HG03066 (cell line): ENCODE measurements at regions not wholly inside any gene's neighbourhood (a gene's known extent, or its start where the extent isn't known, plus 50 kb on each side); places are given as distances from the start of the nearest gene placed in this dataset.

Experiments
- ATAC-seq: cut with Tn5 transposase; IDR thresholded peaks from one replicate; pipeline ENCODE4 v1.9.1; 2021; ENCODE audit warnings: low read depth; ENCODE audit not compliant: unreplicated experiment

DNA sequence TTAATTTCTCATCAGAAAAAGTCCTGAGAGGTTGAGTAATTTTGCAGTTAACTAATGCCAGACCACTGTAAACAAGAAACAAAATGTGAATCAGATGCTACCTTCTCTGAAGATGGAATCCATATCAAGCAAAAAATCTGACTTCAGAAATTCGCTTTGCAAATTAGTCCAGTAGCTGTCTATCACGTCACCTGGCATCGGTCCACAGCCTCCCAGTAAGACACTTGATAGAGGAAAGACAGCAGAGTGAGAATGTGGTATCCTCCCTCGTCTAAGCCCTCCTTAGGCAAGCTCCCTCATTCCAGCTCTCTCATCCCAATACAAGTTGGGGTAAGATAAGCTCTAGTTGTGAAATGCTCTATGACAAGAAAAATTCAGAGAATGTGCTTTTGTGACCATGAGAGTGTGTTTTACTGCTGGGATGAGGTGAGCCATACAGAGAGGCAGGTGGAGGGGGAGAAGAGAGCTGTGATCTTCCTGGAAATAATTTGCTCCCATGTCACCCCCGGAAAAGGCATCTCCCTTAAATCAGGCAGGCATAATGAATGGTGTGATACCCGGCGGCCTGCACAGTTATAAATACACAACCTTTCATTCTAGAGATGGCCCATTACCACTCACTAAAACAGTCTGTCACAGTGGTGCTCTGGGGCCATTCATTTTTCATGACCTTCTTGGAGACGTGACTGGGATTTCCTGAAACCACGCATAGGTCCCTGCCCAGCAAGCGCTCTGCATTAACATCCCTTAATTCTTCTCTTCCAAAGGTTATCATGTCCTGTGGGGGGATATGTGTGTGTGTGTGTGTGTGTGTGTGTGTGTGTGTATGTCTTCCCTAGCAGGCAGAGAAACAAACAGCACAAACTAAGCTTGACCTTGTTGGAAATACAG is 602.0 kb upstream of the KCNMB2 start:
- no peak for ATAC-seq

DNA sequence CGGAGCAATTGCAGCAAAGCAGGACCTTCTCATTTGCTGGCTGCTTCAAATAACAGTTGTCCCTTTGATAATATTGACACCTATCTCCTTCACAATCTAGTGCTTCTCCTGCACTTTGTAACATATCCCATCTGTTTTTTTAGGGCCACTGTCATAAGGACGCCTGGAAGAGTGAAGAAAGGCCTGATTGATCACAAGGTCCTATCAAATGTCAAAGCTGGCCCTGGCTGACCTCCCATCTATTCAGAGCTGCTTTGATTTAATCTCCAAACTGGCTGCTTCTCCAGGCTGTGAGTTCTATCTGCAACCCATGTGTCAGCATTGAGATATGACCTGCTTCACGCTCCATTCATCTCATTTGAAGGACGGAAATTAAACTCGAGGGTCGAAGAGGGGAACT is 601.2 kb upstream of the KCNMB2 start:
- no peak for ATAC-seq

DNA sequence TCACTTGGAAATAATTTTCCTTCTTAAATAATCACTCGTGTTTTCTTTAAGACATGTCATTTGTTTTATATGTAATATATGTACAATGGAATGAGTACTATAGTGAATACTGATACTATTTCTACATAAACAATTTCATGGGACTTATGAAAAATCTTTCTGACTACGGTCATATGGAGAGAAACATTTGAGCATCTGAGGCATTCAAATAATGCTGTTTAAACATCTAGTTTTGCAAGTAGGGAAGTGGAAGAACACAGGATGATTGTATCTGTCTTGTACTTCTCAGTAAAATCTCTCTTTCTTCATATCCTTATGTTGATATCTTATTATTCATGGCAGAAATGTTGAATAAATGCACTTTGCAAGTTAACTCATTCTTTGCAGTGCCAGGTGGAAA is 599.5 kb upstream of the KCNMB2 start:
- ATAC-seq = no peak

DNA sequence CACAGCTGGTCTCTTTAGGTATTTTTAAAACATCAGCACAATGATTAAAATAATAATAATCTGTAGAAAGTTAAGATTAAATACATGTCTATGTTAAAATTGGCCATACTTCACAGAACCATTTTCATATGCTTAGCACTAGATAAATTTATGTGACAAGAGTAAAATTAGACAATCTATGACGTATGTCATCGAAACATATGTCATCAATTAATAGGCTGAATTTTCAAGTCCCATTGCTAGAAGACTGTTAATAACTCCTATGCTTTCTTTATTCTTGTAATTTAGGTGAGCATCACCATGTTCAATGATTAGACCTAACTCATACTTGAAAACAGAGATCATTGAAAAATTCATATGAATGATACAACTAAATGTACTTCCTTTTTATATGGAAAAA is 593.3 kb upstream of the KCNMB2 start:
- no peak for ATAC-seq

DNA sequence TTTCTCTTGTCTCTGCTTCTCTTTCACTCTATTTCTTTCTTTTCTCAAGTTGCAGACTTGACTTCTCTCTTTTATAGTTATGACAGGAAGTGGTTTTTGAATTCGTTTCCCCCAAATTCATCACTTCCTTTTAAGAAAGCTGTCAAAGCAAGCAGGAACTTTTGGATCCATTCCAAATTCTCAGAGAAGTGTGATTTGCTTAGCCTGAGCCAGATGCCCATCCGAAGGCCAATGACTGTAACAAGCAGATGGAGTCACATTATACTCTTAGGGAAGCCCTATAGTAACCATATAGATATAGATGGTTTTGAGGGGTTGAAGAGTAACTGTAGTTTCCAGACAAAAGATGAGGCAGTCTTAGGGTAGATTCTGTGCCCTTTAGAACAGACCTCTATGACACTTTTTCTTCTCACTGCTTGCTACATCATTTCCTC is 592.0 kb upstream of the KCNMB2 start:
- ATAC-seq = no peak

DNA sequence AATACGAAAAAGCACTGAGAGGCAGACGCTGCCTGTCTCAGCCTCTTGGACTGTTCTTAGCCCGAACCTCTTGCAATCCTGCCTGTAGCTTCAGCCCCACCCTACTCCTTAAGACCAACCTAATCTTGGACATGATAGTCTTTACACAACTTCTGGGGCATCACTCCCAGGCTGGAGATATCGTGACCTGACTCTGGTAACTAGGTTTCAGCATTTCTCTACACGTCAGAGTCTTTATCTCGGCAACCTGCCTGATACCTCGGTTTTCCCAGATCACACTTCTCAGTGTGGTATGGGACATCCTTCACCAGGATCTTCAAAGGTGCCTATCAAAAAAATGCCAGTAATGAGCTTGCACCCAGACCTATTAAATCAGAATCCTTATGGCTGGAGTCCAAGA is 590.2 kb upstream of the KCNMB2 start:
- no peak for ATAC-seq

DNA sequence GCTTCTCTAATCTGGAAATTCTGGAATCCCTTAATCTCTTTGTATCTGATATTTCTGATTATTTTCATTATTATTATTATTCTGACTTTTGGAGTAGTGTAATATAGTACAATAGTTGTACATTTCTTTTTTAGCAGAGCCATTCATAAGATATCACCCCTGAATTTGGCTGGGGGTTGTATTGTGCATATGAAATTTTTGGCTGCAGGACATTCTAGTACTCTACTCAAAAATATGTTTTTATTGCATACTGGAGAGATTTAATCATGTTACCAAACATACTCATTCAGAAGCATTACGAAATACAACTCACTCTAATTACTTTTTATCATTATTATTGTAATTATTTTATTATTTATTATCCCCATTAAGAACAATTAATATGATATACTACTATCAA is 589.7 kb upstream of the KCNMB2 start:
- ATAC-seq = no peak

DNA sequence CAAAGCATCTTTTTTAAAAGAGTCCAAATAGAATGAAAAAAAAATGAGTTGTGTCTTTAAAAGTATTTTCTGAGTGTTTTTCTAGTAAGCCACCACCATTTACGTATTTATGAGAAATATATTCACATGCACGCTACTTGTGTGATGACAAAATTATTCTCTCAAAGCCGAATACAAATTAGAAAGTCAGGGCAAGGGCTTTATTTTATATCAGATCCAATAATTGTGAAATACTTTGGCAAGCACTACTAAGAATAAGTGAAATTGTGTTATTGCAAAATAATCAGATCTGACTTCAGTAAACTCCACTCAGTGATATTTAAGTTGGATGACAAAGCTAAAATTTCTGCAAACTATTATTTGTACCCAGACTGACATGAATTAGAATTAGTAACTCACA is 589.3 kb upstream of the KCNMB2 start:
- no peak for ATAC-seq

DNA sequence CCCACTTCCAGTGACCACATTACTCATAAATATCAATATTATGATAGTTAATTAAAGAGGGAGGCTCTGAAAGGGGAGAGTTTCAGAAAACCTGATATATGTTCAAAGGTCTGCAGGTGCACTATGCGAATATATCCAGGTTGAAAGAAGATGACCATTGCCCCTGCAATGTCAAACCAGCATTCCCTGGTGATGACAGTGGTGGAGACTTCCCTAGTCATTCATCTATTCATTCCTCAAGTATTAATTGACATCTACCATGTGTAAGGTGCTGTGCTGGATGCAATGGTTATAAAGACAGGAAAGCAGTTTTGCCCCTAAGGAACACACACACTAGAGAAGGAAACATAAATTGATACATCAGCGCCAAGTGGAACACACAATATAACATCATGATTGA is 588.3 kb upstream of the KCNMB2 start:
- ATAC-seq = no peak

DNA sequence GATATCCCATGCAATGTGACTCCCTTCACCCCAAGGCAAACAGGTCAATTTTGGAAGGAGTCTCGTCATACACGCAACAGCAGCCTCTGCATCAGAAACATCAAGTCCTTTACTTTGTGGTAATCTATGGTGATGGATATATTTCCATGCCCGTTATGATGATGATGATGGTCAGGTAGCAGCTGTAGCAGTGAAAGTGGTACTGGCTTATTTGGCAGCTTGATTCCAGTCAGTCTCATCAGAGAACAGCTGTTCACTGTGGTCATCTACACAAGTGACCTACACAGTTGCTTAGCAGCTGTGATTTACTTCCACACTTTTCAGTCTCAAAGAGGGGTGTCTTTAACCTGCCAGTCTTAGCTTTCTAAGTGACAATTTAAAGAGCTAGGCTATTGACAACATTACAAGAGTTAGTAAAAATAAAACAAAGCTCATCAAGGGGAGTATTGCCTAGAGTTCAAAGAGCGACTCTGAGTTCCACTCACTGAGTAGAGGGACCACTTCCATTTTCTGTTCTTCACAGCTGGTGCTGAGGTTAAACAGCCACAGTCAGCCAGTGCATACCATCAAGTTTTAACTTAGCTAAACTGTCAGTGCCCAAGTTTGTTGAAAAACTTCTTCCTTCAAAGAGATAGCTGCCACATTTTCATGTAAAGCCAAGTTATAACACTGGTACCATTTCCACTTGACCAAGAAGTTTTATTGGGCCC is 587.4 kb upstream of the KCNMB2 start:
- no peak for ATAC-seq

DNA sequence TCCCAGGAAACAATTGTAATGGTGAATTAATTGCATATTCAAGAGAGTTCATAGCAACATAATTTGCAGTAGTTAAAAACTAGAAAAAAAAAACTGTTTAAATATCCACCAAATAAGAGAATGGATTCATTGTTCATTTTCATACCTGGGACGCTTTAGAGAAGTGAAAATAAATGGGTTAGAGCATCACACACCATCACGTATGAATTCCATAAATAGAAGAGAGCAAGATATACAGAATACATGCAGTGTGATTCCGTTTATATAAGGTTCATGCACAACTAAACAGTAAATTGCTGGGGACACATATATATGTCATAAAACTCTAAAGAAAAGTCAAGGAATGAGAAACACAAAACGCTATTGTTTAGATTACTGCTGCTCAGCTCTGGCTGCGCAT is 577.0 kb upstream of the KCNMB2 start:
- ATAC-seq = no peak

DNA sequence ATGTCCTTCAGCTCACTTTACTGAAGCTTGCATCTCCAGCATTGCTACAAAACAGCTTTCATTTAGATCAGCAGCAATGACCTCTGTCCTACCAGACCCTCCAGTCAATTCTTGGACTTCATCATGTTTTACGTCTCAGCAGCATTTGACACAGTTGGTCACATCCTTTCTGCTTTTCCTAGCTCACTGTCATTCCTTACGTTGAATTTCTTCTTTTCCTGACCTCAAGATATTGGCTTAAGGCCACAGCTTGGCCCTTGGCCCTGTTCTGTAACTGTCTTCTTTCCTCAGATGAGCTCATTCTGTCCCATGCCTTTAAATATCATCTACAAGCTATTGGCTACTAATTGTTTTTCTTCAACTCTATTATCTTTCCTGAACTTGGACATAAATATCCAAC is 576.2 kb upstream of the KCNMB2 start:
- no peak for ATAC-seq

DNA sequence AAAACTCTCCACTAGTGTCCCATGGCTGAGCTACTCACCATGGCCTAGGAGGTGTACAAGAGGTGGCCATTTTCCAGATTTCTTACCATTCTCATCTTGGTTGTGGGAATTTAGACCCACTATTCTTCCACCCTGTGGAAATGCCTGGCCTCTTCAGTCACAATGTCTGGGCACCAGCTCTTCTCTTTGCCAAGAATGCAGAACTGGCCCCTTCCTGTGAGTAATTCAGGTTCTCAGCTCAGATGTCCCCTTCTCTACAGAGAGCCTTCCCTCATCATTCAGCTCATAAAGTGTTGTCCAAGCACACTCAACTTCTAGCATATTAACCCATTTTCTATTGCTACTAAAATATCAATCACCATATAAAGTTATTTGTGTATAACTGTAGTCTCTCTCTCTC is 575.5 kb upstream of the KCNMB2 start:
- ATAC-seq = no peak

DNA sequence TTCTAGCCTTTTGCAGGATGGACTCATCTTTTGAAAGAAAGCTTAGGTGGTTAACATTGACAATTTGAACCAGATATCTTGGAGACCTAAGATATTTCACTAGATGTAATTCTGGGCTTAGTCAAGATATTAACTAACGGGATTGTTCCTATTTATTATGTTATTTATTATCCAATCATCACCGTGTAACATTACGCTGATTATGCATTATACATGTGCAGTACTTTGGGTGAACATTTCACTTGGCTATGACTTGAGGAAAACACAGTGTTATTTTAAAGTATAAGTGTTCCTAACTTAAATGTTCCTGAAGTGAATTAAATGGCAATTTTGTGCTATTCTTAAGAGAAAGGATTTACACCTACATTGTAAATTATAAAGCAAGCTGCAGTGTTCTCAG is 574.5 kb upstream of the KCNMB2 start:
- ATAC-seq = no peak

DNA sequence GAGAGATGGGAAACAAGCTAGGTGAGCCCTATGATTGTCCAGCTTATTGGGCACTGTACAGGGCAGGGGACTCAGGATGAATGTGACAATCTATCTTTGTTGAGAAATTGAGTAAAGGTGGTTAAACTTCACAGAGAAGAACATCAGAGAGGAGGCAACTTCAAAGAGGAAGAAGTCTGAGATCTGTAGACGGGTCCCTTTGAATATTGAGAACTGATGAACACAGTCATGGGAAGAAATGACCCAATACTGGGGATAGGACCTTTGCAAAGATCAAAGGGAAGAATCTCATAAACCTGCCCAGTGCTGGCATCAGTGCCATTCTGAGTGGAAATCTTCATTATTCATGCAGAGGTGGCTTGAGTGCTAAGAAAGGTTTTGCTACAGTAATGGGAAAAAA is 569.7 kb upstream of the KCNMB2 start:
- ATAC-seq = no peak

DNA sequence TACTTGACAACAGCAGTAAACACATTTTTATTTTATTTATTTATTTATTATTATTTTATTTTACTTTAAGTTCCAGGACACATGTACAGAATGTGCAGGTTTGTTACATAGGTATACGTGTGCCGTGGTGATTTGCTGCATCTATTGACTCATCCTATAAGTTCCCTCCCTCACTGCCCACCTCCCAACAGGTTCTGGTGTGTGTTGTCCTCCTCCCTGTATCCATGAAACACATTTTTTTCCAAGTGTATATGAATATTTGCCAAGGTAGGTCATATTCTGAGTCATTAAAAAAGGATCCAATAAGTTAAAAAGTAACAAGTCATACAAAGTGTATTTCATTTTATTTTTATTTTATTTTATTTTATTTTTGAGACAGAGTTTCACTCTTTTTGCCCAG is 567.3 kb upstream of the KCNMB2 start:
- no peak for ATAC-seq

DNA sequence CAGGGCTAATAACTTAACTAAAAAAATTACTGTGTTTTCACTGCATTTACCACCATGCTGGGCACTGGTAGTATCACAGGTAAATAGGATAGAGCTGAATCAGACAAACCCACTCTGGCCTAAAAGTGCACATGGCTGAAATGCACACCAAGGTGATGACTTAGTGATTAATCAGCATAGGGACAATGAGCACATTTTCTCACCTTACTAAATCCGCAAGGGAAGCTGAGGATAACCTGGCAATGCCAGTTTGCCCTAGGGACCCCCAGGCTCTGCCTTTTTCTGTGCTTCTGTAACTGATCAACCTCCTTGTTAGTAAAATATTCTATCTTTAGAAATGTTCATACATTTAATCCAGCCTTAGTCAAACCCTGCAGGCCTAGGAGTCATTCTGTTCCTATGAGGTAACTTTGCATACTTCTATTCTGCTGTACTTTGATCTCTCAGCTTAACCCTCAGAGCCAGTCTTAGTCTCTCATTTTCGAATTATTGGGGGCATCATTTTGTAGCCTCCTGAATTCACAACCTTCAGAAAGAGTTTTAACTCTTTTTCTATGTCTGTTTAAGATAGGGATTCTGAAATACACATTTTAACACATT is 562.9 kb upstream of the KCNMB2 start:
- no peak for ATAC-seq

DNA sequence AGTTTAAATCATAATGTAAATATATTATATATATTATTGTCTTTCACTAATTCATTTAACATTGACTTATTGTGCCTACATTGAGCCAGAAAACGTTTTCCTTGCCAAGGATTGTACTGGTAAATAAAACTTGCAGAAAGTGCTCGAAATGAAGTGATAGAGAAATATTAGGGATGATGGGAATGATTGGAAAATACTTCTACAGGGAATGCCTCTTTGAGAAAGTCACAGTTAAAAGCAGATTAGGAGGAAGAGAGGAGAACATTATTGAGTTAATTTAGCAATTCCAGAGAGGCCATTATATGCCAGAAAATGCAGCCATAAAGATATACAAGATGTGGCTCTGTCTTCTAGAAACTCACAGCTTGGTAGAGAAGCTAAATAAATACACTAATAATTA is 560.0 kb upstream of the KCNMB2 start:
- ATAC-seq = no peak

DNA sequence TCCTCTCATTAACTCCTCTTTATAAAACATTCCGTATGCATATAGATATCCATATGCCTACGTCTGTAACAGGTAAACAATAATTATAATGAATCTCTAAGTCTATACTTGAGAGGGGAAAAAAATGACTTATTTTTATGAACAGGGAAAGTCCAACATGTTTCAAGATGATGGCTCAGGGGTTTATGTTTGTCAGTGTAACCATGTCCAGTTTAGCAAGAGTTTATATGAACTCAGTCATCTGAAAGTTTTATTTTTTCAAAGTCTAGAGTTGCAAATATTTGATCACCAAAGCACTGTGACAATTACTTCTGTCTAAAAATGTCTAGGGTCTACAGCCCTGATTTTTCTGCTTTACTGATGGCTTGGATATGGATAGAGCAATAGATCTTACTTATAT is 559.4 kb upstream of the KCNMB2 start:
- ATAC-seq = no peak

DNA sequence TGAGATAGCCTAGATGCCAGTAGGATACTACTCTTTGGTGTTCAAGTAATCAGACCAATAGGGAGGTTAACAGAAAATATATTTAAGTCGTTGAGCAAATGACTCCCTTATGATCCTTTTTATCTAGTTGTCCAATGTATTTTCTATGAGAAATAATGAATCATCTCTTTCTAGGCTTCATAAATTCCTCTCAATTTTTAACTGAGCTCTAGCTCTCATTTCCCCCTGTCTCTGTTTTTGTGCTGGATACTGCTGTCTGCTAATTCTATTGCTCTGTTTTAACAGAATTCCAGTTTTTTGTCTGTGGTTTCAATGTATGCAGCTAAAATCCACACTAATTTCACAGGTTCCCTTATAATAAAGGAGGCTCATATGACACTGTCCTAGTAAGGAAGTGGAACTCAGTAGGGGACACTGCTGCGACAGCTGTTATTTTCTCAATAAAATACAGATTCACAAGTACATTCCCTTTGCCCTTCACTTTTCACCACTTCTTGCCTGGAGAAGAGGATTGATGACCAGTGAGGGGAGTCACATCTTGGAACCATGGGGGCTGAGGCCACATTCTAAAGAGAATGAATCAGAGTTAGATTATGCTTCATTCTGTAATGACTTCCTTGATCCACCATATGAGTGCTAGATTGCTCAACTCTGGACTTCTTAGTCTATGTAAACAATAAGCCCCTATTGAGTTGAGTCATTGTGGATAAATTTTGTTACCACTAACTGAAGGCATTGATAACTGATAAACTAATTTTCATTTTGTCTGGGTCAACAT is 558.7 kb upstream of the KCNMB2 start:
- no peak for ATAC-seq

DNA sequence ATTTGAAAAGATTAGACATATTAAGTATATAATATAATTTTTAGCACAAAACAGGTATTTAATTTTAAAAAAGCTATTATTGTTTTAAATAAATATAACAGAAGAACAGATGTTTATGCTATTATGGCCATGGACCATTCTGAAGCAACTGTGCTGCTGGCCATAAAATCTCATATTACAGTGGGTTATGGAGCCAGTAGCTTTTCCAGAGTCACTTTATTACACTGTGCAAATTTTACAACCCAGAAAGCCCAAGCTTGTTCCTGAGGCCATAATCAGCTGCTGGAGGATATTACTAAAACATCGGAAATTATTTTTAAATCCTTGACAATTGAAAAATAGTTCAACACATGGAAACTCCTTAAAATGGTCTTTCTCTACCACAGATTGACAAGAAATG is 557.3 kb upstream of the KCNMB2 start:
- no peak for ATAC-seq
